ENCODE measurements at regions not wholly inside any gene's neighbourhood (a gene's known extent, or its start where the extent isn't known, plus 50 kb on each side); places are given as distances from the start of the nearest gene placed in this dataset.
"Not testable (repeated sequence)": the region's sequence is repeated elsewhere in the genome, so short reads cannot be mapped to it uniquely, and the experiment has no call there.

GRCh38 chr3:125918024-125918423 is 51.0 kb upstream of the ROPN1B start:
- not testable (repeated sequence) for DNase-seq

GRCh38 chr3:125918451-125918850 is 50.5 kb upstream of the ROPN1B start:
- not testable (repeated sequence) for DNase-seq

GRCh38 chr3:125918866-125919265 is 50.1 kb upstream of the ROPN1B start:
- DNase-seq: not testable (repeated sequence)

Measured in CD4-positive, alpha-beta T cell treated with Interferon gamma for 1 hour (primary cell).